ENCODE measurements at regions not wholly inside any gene's neighbourhood (a gene's known extent, or its start where the extent isn't known, plus 50 kb on each side); places are given as distances from the start of the nearest gene placed in this dataset.
A peak's percentile ranks its signal among the peaks of the same experiment; 100 is the strongest.

GRCh38 chr20:40961176-40961575, 67.4 kb upstream of the TOP1 start:
- Histone ChIP-seq H3K4me3 (no peak overlapping the region), H3K27ac (peak overlapping the region in 1 of 2 donors; percentile 7)
- peak; percentile 62 for DNase-seq (ENCODE audit: low spot score)
- no peak for TF ChIP-seq CTCF (IDR thresholded peaks at IDR 0.05)

- TF ChIP-seq CTCF (IDR thresholded peaks at IDR 0.05), result no peak
- no peak for DNase-seq (ENCODE audit: low spot score)
- Histone ChIP-seq H3K27ac (no peak overlapping the region), H3K4me3 (no peak overlapping the region)
These were observed 66.7 kb upstream of the TOP1 start for GRCh38 chr20:40961686-40962640.

GRCh38 chr20:40962733-40963504, 65.7 kb upstream of the TOP1 start:
- Histone ChIP-seq H3K4me3 (no peak overlapping the region), H3K27ac (no peak overlapping the region)
- TF ChIP-seq CTCF (IDR thresholded peaks at IDR 0.05), result peak; percentile 90
- DNase-seq (ENCODE audit: low spot score), result peak; percentile 82

- TF ChIP-seq CTCF (IDR thresholded peaks at IDR 0.05), result no peak
- DNase-seq (ENCODE audit: low spot score), result no peak
- Histone ChIP-seq H3K27ac (no peak overlapping the region), H3K4me3 (no peak overlapping the region)
These were observed 65.1 kb upstream of the TOP1 start for GRCh38 chr20:40963505-40963845.

- Histone ChIP-seq H3K27ac (no peak overlapping the region), H3K4me3 (no peak overlapping the region)
- TF ChIP-seq CTCF (IDR thresholded peaks at IDR 0.05), result no peak
- DNase-seq (ENCODE audit: low spot score), result no peak
These were observed 63.0 kb upstream of the TOP1 start for GRCh38 chr20:40965671-40966070.

GRCh38 chr20:40966103-40966502, 62.5 kb upstream of the TOP1 start:
- no peak for DNase-seq (ENCODE audit: low spot score)
- no peak for TF ChIP-seq CTCF (IDR thresholded peaks at IDR 0.05)
- Histone ChIP-seq H3K27ac (no peak overlapping the region), H3K4me3 (no peak overlapping the region)
